ENCODE measurements at regions not wholly inside any gene's neighbourhood (a gene's known extent, or its start where the extent isn't known, plus 50 kb on each side); places are given as distances from the start of the nearest gene placed in this dataset.

GRCh38 chr12:37733856-37734255, 582.7 kb upstream of the ALG10B start:
- H3K4me3 ChIP-seq (replicated peaks in 1 of 3; ENCODE audit: low read depth in 2 of 3, low read length in 3 of 3) = no peak overlapping the region
- 0% methylated on average over 1 of the region's 2 CpGs for WGBS (ENCODE audit: insufficient coverage)
- H3K27me3 Mint-ChIP-seq (ENCODE audit: low read depth in 3 of 3) = no peaks in the 10 kb centered on the region
- H3K27ac ChIP-seq (ENCODE audit: low read depth in 1 of 2, low read length in 2 of 2) = no peak overlapping the region
- intact Hi-C loops (cut with micrococcal nuclease) = no loop called here
- H3K4me1 ChIP-seq (ENCODE audit: control insufficient read depth in 1 of 2, insufficient read depth in 2 of 2, low read length in 2 of 2) = no peaks in the 10 kb centered on the region
- H3K4me1 Mint-ChIP-seq = no peaks in the 10 kb centered on the region
- peaks cover 7 to 69% of the 10 kb centered on the region in 2 donors for H3K9me3 ChIP-seq (replicated peaks in 1 of 2; ENCODE audit: control insufficient read depth in 1 of 2, insufficient read depth in 1 of 2, low read length in 2 of 2)
- H3K79me2 ChIP-seq (ENCODE audit: insufficient read depth, low read length) = no peaks in the 10 kb centered on the region
- H3K36me3 ChIP-seq (replicated peaks in 1 of 2; ENCODE audit: control insufficient read depth in 1 of 2, insufficient read depth in 2 of 2, low read length in 2 of 2) = no peaks in the 10 kb centered on the region
- H2AFZ ChIP-seq (ENCODE audit: insufficient read depth, low read depth, low read length, poor library complexity, severe bottlenecking) = no peak overlapping the region
- H3K4me3 Mint-ChIP-seq = no peak overlapping the region
- H3K27me3 ChIP-seq (ENCODE audit: control insufficient read depth in 2 of 2, insufficient read depth in 2 of 2, low read length in 2 of 2) = no peaks in the 10 kb centered on the region
- DNase-seq = no peak
- no peaks in the 10 kb centered on the region for H4K20me1 ChIP-seq (ENCODE audit: insufficient read depth, low read length)
- no peak overlapping the region for H3K27ac Mint-ChIP-seq
- no peak overlapping the region for H3K9ac ChIP-seq (ENCODE audit: insufficient read depth, low read length, poor library complexity, severe bottlenecking)
- H3K4me2 ChIP-seq (replicated peaks; ENCODE audit: extremely low read depth, low read length, poor library complexity, severe bottlenecking) = no peak overlapping the region
- TF ChIP-seq CTCF (IDR thresholded peaks at IDR 0.05) = no peak
- H3K36me3 Mint-ChIP-seq = no peaks in the 10 kb centered on the region
- peaks cover 5 to 17% (median 14%) of the 10 kb centered on the region in 7 donors for H3K9me3 Mint-ChIP-seq

Data from CD14-positive monocyte (primary cell).